ENCODE measurements at regions not wholly inside any gene's neighbourhood (a gene's known extent, or its start where the extent isn't known, plus 50 kb on each side); places are given as distances from the start of the nearest gene placed in this dataset.

DNA sequence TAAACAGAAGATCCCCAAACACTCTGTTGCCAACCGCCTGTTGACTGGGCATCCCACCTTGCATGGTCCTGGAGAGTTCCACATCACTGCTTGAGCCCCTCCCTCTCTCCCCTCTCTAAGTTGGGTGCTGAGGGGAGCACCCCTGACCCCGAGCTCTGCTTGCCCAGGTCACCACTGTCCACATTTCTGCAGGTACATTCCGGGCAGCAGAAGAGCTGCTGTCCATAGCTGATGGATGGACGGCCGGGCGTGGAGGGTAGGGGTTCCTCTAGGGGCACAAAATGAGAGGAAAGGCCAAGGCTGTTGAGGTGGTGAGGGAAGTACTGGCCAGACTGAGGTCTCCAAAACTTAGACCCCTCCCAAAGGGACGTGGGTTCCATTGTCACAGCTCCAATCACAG lies 227.4 kb upstream of the PPP2R2D start:
- DNase-seq (ENCODE audit: low spot score), result no peak

GRCh38 chr10:131674130-131674529 lies 226.7 kb upstream of the PPP2R2D start:
- no peak for DNase-seq (ENCODE audit: low spot score)

GRCh38 chr10:131675104-131675503 lies 225.7 kb upstream of the PPP2R2D start:
- DNase-seq (ENCODE audit: low spot score), result no peak

DNA sequence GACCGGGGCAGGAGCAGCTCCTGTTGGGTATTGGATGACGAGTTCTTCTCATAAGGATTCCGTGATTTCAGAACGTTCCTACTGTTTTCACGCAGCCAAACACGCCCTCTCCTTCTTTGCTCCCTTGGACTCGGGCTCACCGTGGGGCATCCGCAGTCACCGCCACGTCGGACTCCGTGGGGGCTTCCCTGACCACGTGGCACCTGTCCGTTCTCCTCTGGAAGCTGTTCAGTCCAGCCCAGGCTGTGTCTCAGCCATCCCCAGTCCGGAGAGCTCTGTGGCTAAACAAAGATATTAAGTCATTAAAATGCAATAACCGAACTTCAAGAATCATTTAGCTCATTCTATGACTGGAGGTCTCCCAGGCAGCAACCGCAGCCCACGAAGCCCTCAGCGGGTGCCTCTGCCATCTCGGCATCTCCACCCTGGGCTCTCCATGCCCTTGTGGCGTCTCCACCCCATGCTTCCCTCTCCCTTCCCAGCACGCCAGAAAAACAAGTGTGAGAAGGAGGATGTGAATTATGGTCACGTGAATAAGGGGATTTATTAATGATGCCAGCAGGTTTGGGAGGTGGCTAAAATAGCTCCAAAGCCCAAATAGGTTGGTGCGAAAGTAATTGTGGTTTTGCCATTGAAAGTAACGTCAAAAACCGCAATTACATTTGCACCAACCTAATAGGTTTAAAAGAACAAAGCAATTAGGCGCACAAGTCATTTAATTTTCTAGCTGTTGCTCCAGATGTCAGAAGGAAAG lies 224.6 kb upstream of the PPP2R2D start:
- DNase-seq (ENCODE audit: low spot score), result no peak

DNA sequence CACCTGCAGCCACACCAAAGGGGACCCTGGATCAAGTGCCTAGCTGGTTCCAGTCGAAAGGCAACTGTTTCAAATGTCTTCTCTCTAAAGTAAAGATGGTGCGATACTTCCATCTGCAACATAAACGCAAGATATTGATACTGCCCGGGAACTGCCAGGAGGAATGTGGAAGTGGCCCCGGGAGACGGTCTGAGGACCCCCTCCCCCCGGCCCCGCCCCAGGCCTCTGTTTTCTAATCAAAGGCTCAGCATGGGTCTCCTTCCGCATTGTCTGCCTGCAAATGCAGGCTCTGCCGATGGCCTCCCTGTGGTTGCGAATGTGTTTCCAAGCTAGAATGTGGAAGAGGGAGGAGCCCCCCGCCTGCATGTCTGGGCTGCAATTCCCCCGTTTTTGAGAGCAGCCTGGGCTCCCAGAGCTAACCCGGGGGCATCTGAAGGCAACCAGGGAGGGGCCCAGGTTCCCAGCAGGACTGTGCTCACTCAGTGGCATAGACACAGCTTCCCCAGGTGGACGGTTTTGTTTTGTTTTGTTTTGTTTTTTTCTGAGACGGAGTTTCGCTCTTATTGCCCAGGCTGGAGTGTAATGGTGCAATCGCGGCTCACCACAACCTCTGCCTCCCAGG lies 223.9 kb upstream of the PPP2R2D start:
- DNase-seq (ENCODE audit: low spot score), result no peak

DNA sequence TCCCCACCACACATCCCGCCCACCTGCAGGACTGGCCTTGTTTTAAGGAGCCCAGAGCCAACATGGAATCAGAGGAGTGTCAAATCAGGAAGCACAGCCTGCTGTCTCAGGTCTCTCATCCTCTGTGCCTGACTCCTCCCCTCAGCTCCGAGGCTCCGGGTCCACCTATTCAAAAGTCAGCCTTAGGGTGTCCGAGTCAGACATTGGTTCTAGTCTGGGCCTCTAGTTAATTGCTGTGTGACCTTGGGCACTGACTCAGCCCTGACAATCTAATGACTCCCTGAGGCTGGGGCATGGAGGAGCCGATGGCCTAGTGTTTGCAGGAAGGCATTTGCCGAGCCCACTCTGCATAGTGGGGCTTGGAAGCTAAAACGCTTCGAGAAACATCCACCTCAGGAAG lies 223.1 kb upstream of the PPP2R2D start:
- DNase-seq (ENCODE audit: low spot score), result no peak

DNA sequence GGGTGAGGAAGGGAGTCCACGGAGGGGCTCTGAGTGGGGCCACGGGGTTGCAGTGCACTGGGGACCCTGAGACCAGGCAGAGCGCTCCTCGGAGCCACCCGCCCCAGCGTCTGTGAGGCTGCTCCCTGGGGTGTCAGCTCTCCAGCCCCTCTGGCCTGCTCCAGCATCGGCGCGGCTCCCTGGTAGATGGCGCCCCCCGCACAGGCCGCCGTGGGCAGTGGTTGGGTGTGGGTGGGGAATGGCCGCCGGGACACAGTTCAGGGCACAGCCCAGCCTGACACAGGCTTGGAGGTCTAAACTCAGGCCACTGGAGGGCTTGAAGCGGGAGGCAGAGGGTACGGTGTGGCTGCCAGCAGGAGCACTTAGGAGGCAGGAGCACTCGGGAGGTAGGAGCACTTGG lies 222.6 kb upstream of the PPP2R2D start:
- DNase-seq (ENCODE audit: low spot score), result no peak

DNA sequence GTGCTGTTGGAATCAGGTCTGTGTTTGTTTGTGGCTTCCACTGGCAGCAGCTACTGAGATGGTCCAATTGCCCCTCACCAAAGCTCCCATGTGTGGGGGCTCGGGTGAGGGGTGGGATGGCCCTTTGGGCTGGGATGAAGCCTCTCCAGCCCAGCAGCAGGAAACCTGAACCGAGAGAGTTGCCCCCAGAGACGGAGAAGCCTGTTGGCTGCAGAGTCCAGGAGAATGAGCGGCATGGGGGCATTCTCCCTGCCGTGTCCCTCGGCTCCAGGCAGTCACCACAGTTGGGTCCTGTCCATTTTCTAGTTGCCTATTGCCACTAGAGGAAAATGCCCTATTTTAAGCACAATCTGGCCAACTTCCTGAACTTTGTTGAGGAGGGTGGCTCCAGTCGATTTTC lies 222.2 kb upstream of the PPP2R2D start:
- no peak for DNase-seq (ENCODE audit: low spot score)

DNA sequence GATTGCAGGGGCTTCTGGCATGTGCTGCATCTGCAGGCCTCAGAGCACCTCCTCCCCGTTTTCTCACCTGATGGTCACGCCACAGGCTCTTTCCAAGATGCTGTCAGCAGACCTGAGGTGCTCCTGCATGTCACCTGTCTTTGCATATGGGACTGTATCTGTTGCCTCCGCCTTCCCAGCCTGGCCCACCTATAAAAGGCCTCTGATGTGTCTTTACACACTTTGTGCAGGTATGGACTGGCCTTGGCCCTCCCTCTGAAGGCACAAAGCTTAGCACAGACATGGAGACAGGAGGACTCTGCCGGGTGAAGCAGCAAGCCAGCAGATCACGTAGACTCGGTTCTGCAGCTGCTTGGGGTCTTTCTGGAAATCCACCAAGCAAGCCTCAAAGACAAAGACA lies 220.9 kb upstream of the PPP2R2D start:
- DNase-seq (ENCODE audit: low spot score), result no peak

DNA sequence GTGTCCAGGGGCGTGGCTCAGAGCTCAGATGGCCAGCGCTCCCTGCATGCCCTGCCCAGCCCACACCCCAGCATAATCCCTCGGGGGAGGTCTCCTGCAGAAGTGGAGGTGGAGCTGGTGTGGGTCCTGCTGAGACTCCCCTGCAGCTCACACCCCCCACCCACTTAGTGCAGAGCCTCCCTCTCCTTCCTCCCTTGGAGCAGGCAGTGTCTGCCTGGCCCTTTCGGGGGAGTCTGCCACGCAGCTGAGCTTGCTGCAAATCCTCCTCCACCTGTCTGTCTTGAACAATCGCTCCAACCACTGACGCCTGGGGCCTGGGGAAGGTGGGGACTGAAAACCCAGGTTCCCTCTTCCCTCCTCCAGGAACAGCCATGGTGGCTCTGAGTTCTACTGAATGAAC lies 219.7 kb upstream of the PPP2R2D start:
- DNase-seq (ENCODE audit: low spot score), result no peak

- no peak for DNase-seq (ENCODE audit: low spot score)
Observed at GRCh38 chr10:131681656-131682055, 219.2 kb upstream of the PPP2R2D start.

DNA sequence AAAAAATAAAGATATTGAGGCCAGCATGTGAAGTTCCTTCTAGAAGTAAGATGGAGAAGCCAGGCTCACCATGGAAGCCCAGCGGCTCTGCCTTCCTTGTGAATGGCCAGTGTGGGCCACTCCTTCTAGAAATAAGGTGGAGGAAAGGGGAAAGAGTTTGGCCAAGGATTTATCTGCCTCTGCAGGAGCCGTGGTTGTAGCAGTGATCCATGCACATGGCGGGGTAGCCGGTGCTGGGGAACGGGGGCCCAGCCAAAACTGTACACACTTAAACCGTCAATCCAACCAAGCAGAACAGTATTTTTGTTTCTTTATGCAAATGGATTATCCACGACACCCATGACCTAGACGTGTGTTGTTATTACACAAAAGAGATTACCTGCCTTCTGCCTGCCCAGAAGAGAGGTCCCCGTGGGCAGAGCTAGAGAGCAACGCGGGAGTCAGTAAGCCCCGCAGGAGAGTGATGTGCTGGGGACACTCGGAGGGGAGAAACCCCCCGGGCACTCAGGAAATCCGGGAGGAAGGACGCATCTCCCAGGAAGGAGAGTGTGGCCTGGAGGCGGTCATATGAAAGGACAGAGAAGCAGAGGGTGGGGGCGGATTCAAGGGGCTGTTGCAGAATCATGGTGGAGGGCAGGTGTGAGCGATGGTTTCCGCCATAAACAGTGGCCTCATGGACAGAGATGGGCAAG lies 218.4 kb upstream of the PPP2R2D start:
- no peak for DNase-seq (ENCODE audit: low spot score)

DNA sequence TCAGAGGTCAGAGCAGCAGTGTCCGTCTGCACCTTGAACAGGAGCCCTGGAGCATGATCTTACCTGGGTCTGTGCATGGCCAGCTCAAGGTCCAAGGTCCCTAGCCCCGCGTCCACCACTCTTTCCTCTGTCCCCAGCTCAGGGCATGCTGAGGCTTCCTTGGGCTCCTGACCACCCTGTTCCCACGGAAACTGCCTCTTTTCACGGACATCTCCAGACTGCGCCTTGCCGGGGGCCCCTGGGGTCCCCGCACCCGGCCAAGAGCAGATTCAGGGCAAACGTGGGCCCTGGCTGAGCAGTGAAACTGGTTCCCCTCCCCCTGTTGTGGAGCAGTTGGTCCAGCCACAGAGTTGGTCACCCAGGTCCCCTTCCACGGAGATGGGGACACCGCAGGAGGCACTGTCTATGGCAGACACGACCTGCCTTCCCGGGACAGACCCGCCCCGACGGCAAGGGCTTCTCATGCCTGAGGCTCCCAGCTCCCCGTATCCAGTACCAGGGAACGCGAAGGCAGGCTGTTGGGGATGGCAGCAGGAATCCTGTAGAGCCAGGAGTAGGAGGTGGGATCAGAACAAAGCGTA lies 217.4 kb upstream of the PPP2R2D start:
- no peak for DNase-seq (ENCODE audit: low spot score)

- no peak for DNase-seq (ENCODE audit: low spot score)
Observed at GRCh38 chr10:131683941-131684340, 216.9 kb upstream of the PPP2R2D start.

GRCh38 chr10:131685007-131685406 lies 215.8 kb upstream of the PPP2R2D start:
- no peak for DNase-seq (ENCODE audit: low spot score)

- no peak for DNase-seq (ENCODE audit: low spot score)
Observed at GRCh38 chr10:131685576-131685975, 215.2 kb upstream of the PPP2R2D start.

DNA sequence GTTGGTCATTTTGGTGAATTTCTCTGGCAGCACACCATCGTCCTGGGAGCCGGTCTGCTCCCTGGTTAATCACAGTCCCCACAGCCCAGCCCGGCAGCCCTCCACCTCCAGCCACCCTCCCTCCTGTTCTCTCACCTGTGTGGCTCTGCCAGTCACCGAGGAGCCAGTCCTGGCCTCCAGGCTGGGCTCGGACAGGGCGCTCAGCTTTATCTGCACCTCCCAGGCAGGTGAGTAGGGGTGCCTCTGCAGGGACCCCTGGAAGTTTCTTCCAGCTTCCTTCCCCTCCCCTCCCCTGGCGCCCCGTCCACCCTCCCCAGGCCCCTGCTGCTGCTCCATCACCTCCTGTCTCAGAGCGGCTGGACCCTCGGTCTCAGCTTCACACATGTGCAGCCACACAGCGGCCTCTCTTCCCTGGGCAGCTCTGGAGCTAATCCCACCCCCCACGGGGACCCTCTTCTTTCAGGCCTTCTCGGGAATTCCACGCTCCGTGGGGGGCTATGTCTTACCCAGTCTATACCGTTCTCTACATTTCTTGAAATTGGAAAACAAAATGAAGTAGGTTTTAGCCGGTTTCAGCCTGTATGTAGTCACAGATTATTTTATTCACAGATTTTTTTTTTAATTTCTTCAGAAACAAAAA lies 213.9 kb upstream of the PPP2R2D start:
- no peak for DNase-seq (ENCODE audit: low spot score)

DNA sequence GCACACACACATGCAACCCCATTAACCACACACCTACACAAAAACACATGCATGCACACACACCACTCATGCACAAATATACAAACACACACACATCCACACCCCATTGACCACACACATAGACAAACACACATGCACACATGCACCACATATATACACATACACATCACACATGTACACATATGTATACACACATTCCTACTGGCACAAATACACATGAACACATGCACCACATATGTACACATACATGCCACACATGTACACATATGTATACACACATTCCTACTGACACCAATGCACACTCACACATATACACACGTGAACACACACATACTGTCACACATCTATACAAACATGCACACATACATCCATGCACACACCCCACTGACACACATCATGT lies 212.5 kb upstream of the PPP2R2D start:
- no peak for DNase-seq (ENCODE audit: low spot score)

DNA sequence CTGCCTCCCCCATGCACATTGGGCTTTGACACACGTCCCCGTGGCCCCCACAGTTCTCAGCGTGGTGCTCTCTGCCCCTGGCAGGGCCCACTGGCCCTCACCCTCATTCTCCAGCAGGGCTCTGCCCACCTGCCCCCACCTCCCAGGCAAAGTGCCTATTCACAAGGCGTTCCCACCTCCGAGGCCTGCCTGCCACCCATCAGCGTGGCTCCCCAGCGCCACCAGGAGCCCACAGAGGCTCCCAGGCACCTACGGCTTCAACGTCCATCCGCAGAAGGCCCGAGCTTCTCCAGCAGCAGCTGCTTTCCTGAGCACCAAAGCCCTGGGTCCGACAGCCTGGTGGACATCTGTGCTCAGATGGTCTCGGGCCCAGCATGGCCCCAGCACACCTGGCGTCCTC lies 211.8 kb upstream of the PPP2R2D start:
- no peak for DNase-seq (ENCODE audit: low spot score)

- no peak for DNase-seq (ENCODE audit: low spot score)
Observed at GRCh38 chr10:131689486-131689885, 211.3 kb upstream of the PPP2R2D start.

- no peak for DNase-seq (ENCODE audit: low spot score)
Observed at GRCh38 chr10:131689954-131690757, 210.7 kb upstream of the PPP2R2D start.

- DNase-seq (ENCODE audit: low spot score), result no peak
Observed at GRCh38 chr10:131690805-131691239, 210.0 kb upstream of the PPP2R2D start.
